Activated T-cell treated with anti-CD3 and anti-CD28 coated beads, Interleukin-2, amount 50 U/mL, for 48 hours (primary cell): ENCODE measurements at regions not wholly inside any gene's neighbourhood (a gene's known extent, or its start where the extent isn't known, plus 50 kb on each side); places are given as distances from the start of the nearest gene placed in this dataset.
"Not testable (repeated sequence)": the region's sequence is repeated elsewhere in the genome, so short reads cannot be mapped to it uniquely, and the experiment has no call there.

Experiments
- DNase-seq, 2 experiments: peaks; one replicate each; pipeline ENCODE4 v3.0.0-alpha.2; 2020

- no peak for DNase-seq
Observed at GRCh38 chr3:66633402-66634381, 132.9 kb upstream of the LRIG1 start.

- DNase-seq: no peak
Observed at GRCh38 chr3:66638717-66639116, 137.9 kb upstream of the LRIG1 start.

- no peak for DNase-seq
Observed at GRCh38 chr3:66639809-66640356, 139.1 kb upstream of the LRIG1 start.

- no peak for DNase-seq
Observed at GRCh38 chr3:66642019-66642418, 141.2 kb upstream of the LRIG1 start.

- DNase-seq: no peak
Observed at GRCh38 chr3:66642484-66642883, 141.7 kb upstream of the LRIG1 start.

- DNase-seq: no peak
Observed at GRCh38 chr3:66644549-66644948, 143.7 kb upstream of the LRIG1 start.

GRCh38 chr3:66648975-66649374, 148.2 kb upstream of the LRIG1 start:
- no peak for DNase-seq

- DNase-seq: not testable (repeated sequence)
Observed at GRCh38 chr3:66651520-66651919, 150.7 kb upstream of the LRIG1 start.

- DNase-seq: not testable (repeated sequence)
Observed at GRCh38 chr3:66652100-66652499, 151.3 kb upstream of the LRIG1 start.

GRCh38 chr3:66655044-66655443, 154.2 kb upstream of the LRIG1 start:
- DNase-seq: no peak

GRCh38 chr3:66655671-66656070, 154.8 kb upstream of the LRIG1 start:
- DNase-seq: no peak

GRCh38 chr3:66656609-66657008, 155.8 kb upstream of the LRIG1 start:
- no peak for DNase-seq

- DNase-seq: no peak
Observed at GRCh38 chr3:66659056-66659455, 158.2 kb upstream of the LRIG1 start.

- DNase-seq: no peak
Observed at GRCh38 chr3:66661628-66662027, 160.8 kb upstream of the LRIG1 start.

- DNase-seq: no peak
Observed at GRCh38 chr3:66662894-66663293, 162.1 kb upstream of the LRIG1 start.

- DNase-seq: no peak
Observed at GRCh38 chr3:66665021-66665695, 164.3 kb upstream of the LRIG1 start.

- no peak for DNase-seq
Observed at GRCh38 chr3:66666362-66666761, 165.5 kb upstream of the LRIG1 start.

- no peak for DNase-seq
Observed at GRCh38 chr3:66667263-66667662, 166.4 kb upstream of the LRIG1 start.

GRCh38 chr3:66671291-66671690, 170.5 kb upstream of the LRIG1 start:
- no peak for DNase-seq

- DNase-seq: no peak
Observed at GRCh38 chr3:66672830-66673229, 172.0 kb upstream of the LRIG1 start.

- DNase-seq: no peak
Observed at GRCh38 chr3:66673293-66673692, 172.5 kb upstream of the LRIG1 start.

- DNase-seq: no peak
Observed at GRCh38 chr3:66675366-66675765, 174.5 kb upstream of the LRIG1 start.

- no peak for DNase-seq
Observed at GRCh38 chr3:66692042-66692765, 191.4 kb upstream of the LRIG1 start.
